GM12891 (cell line): ENCODE measurements at regions not wholly inside any gene's neighbourhood (a gene's known extent, or its start where the extent isn't known, plus 50 kb on each side); places are given as distances from the start of the nearest gene placed in this dataset.
"Not testable (repeated sequence)": the region's sequence is repeated elsewhere in the genome, so short reads cannot be mapped to it uniquely, and the experiment has no call there.

ENCODE experiments used
- POLR2A ChIP-seq: IDR thresholded peaks from 2 replicates; pipeline ENCODE4 v1.6.1; 2011; ENCODE audit warnings: low read depth, low read length, control low read depth
- POLR2AphosphoS5 ChIP-seq: IDR thresholded peaks from 2 replicates; pipeline ENCODE4 v1.6.1; 2011; ENCODE audit warnings: low read depth, low read length, control low read depth

DNA sequence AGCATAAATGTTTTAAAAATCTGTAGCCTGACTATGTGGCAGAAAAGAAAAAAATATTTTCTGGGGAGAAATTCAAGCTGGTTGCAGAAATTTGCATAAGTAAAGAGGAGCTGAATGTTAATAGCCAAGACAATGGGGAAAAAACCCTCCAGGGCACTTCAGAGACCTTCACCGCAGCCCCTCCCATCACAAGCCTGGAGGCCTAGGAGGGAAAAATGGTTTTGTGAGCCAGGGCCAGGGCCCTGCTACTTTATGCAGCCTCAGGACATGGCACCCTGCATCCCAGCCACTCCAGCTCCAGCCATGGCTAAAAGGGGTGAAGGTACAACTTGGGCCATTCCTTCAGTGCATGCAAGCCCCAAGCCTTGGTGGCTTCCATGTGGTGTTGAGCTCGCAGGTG lies 97.8 kb upstream of the FN1 start:
- not testable (repeated sequence) for TF ChIP-seq POLR2AphosphoS5, POLR2A
